H9 (cell line): ENCODE measurements at regions not wholly inside any gene's neighbourhood (a gene's known extent, or its start where the extent isn't known, plus 50 kb on each side); places are given as distances from the start of the nearest gene placed in this dataset.

Source experiments
- DNase-seq: peaks from one replicate; pipeline ENCODE4 v3.0.0-alpha.2; 2017
- H2AFZ ChIP-seq: one replicate; pipeline ENCODE4 v1.6.1; 2013; ENCODE audit warnings: mild to moderate bottlenecking, low read length, control low read depth, moderate library complexity
- H2AK5ac ChIP-seq: 2 replicates; pipeline ENCODE4 v1.6.1; 2013; ENCODE audit warnings: low read length, control low read depth, mixed read lengths; ENCODE audit not compliant: insufficient read length
- H2BK120ac ChIP-seq: one replicate; pipeline ENCODE4 v1.6.1; 2013; ENCODE audit warnings: low read depth, mild to moderate bottlenecking, low read length, control low read depth, inconsistent platforms; ENCODE audit not compliant: poor library complexity, severe bottlenecking
- H2BK12ac ChIP-seq: 2 replicates; pipeline ENCODE4 v1.6.1; 2013; ENCODE audit warnings: low read length, control low read depth, mixed read lengths, low read depth; ENCODE audit not compliant: insufficient read length
- H2BK15ac ChIP-seq: 2 replicates; pipeline ENCODE4 v1.6.1; 2013; ENCODE audit warnings: low read depth, low read length, control low read depth
- H2BK20ac ChIP-seq: one replicate; pipeline ENCODE4 v1.6.1; 2013; ENCODE audit warnings: low read depth, mild to moderate bottlenecking, low read length, control low read depth, inconsistent platforms; ENCODE audit not compliant: poor library complexity, severe bottlenecking
- H2BK5ac ChIP-seq: 2 replicates; pipeline ENCODE4 v1.6.1; 2013; ENCODE audit warnings: low read length, control low read depth, mixed read lengths; ENCODE audit not compliant: insufficient read length
- H3K14ac ChIP-seq: 2 replicates; pipeline ENCODE4 v1.6.1; 2013; ENCODE audit warnings: low read length, control low read depth; ENCODE audit not compliant: insufficient read depth
- H3K18ac ChIP-seq: 2 replicates; pipeline ENCODE4 v1.6.1; 2013; ENCODE audit warnings: low read depth, mild to moderate bottlenecking, mixed read lengths, low read length, control low read depth; ENCODE audit not compliant: insufficient read length
- H3K23ac ChIP-seq: 2 replicates; pipeline ENCODE4 v1.6.1; 2013; ENCODE audit warnings: low read length, control low read depth, mixed read lengths, low read depth; ENCODE audit not compliant: insufficient read length
- H3K23me2 ChIP-seq: 2 replicates; pipeline ENCODE4 v1.6.1; 2013; ENCODE audit warnings: low read depth, mild to moderate bottlenecking, mixed read lengths, low read length, control low read depth; ENCODE audit not compliant: insufficient read length, poor library complexity, severe bottlenecking
- H3K27ac ChIP-seq: 2 replicates; pipeline ENCODE4 v1.5.1; 2013; ENCODE audit warnings: low read length, control low read depth, mixed read lengths, low read depth; ENCODE audit not compliant: insufficient read length
- H3K27me3 ChIP-seq: 2 replicates; pipeline ENCODE4 v1.6.1; 2013; ENCODE audit warnings: low read length, control low read depth, inconsistent platforms; ENCODE audit not compliant: insufficient read depth
- H3K4ac ChIP-seq: 2 replicates; pipeline ENCODE4 v1.6.1; 2013; ENCODE audit warnings: low read depth, mild to moderate bottlenecking, control low read depth, inconsistent platforms, low read length, moderate library complexity
- H3K4me1 ChIP-seq: 2 replicates; pipeline ENCODE4 v1.6.1; 2013; ENCODE audit warnings: low read length, control low read depth, inconsistent platforms; ENCODE audit not compliant: insufficient read depth
- H3K4me2 ChIP-seq: 2 replicates; pipeline ENCODE4 v1.6.1; 2013; ENCODE audit warnings: low read length, control low read depth, mixed read lengths; ENCODE audit not compliant: insufficient read length, insufficient read depth
- H3K56ac ChIP-seq: 2 replicates; pipeline ENCODE4 v1.6.1; 2013; ENCODE audit warnings: low read depth, mild to moderate bottlenecking, mixed read lengths, low read length, control low read depth; ENCODE audit not compliant: insufficient read length
- H3K79me1 ChIP-seq: 2 replicates; pipeline ENCODE4 v1.6.1; 2013; ENCODE audit warnings: low read depth, mild to moderate bottlenecking, moderate library complexity, low read length, control low read depth, inconsistent platforms; ENCODE audit not compliant: insufficient read depth, poor library complexity, severe bottlenecking
- H3K79me2 ChIP-seq: 2 replicates; pipeline ENCODE4 v1.6.1; 2013; ENCODE audit warnings: low read length, control low read depth, inconsistent platforms; ENCODE audit not compliant: insufficient read depth
- H3K9ac ChIP-seq: 2 replicates; pipeline ENCODE4 v1.6.1; 2013; ENCODE audit warnings: low read length, control low read depth, mixed read lengths; ENCODE audit not compliant: insufficient read length; ENCODE audit errors: extremely low read depth
- H3K9me3 ChIP-seq: one replicate; pipeline ENCODE4 v1.6.1; 2013; ENCODE audit warnings: low read depth, low read length, inconsistent platforms; ENCODE audit not compliant: control insufficient read depth
- H3T11ph ChIP-seq: one replicate; pipeline ENCODE4 v1.6.1; 2013; ENCODE audit warnings: mild to moderate bottlenecking, low read length, control low read depth, inconsistent platforms
- H4K20me1 ChIP-seq: one replicate; pipeline ENCODE4 v1.6.1; 2013; ENCODE audit not compliant: control insufficient read depth, insufficient read length, insufficient read depth
- H4K5ac ChIP-seq: 2 replicates; pipeline ENCODE4 v1.6.1; 2013; ENCODE audit warnings: low read depth, mild to moderate bottlenecking, mixed read lengths, low read length, control low read depth; ENCODE audit not compliant: insufficient read length
- H4K8ac ChIP-seq: replicated peaks from 2 replicates; pipeline ENCODE4 v1.6.1; 2013; ENCODE audit warnings: low read length, control low read depth, mixed read lengths, low read depth; ENCODE audit not compliant: insufficient read length
- H4K91ac ChIP-seq: 2 replicates; pipeline ENCODE4 v1.6.1; 2013; ENCODE audit warnings: low read depth, mild to moderate bottlenecking, moderate library complexity, mixed read lengths, low read length, control low read depth; ENCODE audit not compliant: insufficient read length
- H3K27ac Mint-ChIP-seq, 3 experiments: 2 replicates in 2 of 3; 3 replicates in 1 of 3; pipeline ENCODE4 v1.8.0; 2020 to 2021; ENCODE audit warnings: mixed read lengths in 3 of 3, mild to moderate bottlenecking in 1 of 3, moderate library complexity in 1 of 3
- H3K27me3 Mint-ChIP-seq: 2 replicates; pipeline ENCODE4 v1.8.0; 2021; ENCODE audit warnings: low read depth, mild to moderate bottlenecking, moderate library complexity, mixed read lengths
- H3K36me3 Mint-ChIP-seq, 3 experiments: 2 replicates in 2 of 3; 3 replicates in 1 of 3; pipeline ENCODE4 v1.8.0; 2020 to 2021; ENCODE audit warnings: low read depth in 3 of 3, mixed read lengths in 3 of 3; ENCODE audit not compliant: insufficient read depth in 1 of 3
- H3K4me1 Mint-ChIP-seq, 2 experiments: 2 replicates each; pipeline ENCODE4 v1.8.0; 2020; ENCODE audit warnings: mixed read lengths in 2 of 2
- H3K4me3 Mint-ChIP-seq, 2 experiments: 2 replicates in 1 of 2; 3 replicates in 1 of 2; pipeline ENCODE4 v1.8.0; 2020 to 2021; ENCODE audit warnings: mild to moderate bottlenecking in 2 of 2, mixed read lengths in 2 of 2, moderate library complexity in 1 of 2
- H3K9me3 Mint-ChIP-seq, 2 experiments: 2 replicates in 1 of 2; 3 replicates in 1 of 2; pipeline ENCODE4 v1.8.0; 2020; ENCODE audit warnings: mild to moderate bottlenecking in 2 of 2, mixed read lengths in 2 of 2, moderate library complexity in 1 of 2
- CTCF ChIP-seq: fragments of 200-600 bp; sonication (generic); conservative IDR thresholded peaks from 3 replicates; pipeline ENCODE4 v1.8.0; 2021; ENCODE audit warnings: antibody characterized with exemption, mild to moderate bottlenecking
- WGBS: extraction: QIAGEN DNeasy Blood & Tissue Kit; methylation state at CpG from one replicate; pipeline ENCODE4 v1.1.7; 2013; ENCODE audit warnings: missing lambda C conversion rate, low lambda C conversion rate, mixed read lengths; ENCODE audit not compliant: insufficient read length; ENCODE audit errors: extremely low coverage; 5-methylcytosine and 5-hydroxymethylcytosine counted together

GRCh38 chr6:11900662-11901598, 111.2 kb upstream of the HIVEP1 start:
- Histone ChIP-seq H3K79me2 (no peaks in the 10 kb centered on the region), H3K23ac (no peak overlapping the region), H2BK120ac (no peak overlapping the region), H3K79me1 (no peaks in the 10 kb centered on the region), H4K8ac (no peak overlapping the region), H2BK12ac (no peak overlapping the region), H3K18ac (no peak overlapping the region), H2BK5ac (no peak overlapping the region), H3K14ac (no peak overlapping the region), H4K5ac (no peak overlapping the region), H2BK20ac (no peak overlapping the region), H2AK5ac (no peak overlapping the region), H3K9ac (no peak overlapping the region), H2BK15ac (no peak overlapping the region), H3K56ac (no peak overlapping the region), H3K23me2 (no peaks in the 10 kb centered on the region), H3K27me3 (no peaks in the 10 kb centered on the region), H3K4me2 (peak overlapping the region; percentile 2), H4K91ac (no peak overlapping the region), H3K9me3 (no peaks in the 10 kb centered on the region), H4K20me1 (no peaks in the 10 kb centered on the region), H3K27ac (no peak overlapping the region), H3K4me1 (no peaks in the 10 kb centered on the region), H3T11ph (no peak overlapping the region), H2AFZ (no peak overlapping the region), H3K4ac (no peak overlapping the region)
- no peak for DNase-seq
- TF ChIP-seq CTCF = no peak
- peak overlapping the region; percentile 77 to 98 (median 97) for H3K27ac Mint-ChIP-seq
- peaks cover 26 to 29% of the 10 kb centered on the region in 2 experiments for H3K4me1 Mint-ChIP-seq
- peaks cover 16 to 18% of the 10 kb centered on the region in 2 experiments for H3K9me3 Mint-ChIP-seq
- peak overlapping the region; percentile 49 to 74 for H3K4me3 Mint-ChIP-seq
- WGBS = no CpG with 5 or more reads among the region's 14 CpGs
- H3K27me3 Mint-ChIP-seq = no peaks in the 10 kb centered on the region
- peaks cover 5 to 23% (median 10%) of the 10 kb centered on the region in 3 experiments for H3K36me3 Mint-ChIP-seq
